ENCODE measurements at regions not wholly inside any gene's neighbourhood (a gene's known extent, or its start where the extent isn't known, plus 50 kb on each side); places are given as distances from the start of the nearest gene placed in this dataset.
A peak's percentile ranks its signal among the peaks of the same experiment; 100 is the strongest.

GRCh38 chr5:23820765-23821471, 313.5 kb downstream of the PRDM9 start:
- H3K27me3 ChIP-seq (ENCODE audit: insufficient read depth, poor library complexity, severe bottlenecking): no peaks in the 10 kb centered on the region
- TF ChIP-seq, protein P1, sequence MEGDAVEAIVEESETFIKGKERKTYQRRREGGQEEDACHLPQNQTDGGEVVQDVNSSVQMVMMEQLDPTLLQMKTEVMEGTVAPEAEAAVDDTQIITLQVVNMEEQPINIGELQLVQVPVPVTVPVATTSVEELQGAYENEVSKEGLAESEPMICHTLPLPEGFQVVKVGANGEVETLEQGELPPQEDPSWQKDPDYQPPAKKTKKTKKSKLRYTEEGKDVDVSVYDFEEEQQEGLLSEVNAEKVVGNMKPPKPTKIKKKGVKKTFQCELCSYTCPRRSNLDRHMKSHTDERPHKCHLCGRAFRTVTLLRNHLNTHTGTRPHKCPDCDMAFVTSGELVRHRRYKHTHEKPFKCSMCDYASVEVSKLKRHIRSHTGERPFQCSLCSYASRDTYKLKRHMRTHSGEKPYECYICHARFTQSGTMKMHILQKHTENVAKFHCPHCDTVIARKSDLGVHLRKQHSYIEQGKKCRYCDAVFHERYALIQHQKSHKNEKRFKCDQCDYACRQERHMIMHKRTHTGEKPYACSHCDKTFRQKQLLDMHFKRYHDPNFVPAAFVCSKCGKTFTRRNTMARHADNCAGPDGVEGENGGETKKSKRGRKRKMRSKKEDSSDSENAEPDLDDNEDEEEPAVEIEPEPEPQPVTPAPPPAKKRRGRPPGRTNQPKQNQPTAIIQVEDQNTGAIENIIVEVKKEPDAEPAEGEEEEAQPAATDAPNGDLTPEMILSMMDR (IDR thresholded peaks at IDR 0.05; ENCODE audit: insufficient read depth, low read length): peak; percentile 1
- TF ChIP-seq POLR2AphosphoS5 (IDR thresholded peaks at IDR 0.05; ENCODE audit: low read depth): no peak
- no peak for DNase-seq (ENCODE audit: low read depth in 1 of 2, low spot score in 1 of 2)
- H3K27ac ChIP-seq (replicated peaks): no peak overlapping the region
- H3K4me3 ChIP-seq (replicated peaks; ENCODE audit: insufficient read depth, low read length): no peak overlapping the region

- DNase-seq (ENCODE audit: low read depth in 1 of 2, low spot score in 1 of 2): no peak
- no peak for TF ChIP-seq SPI1 (IDR thresholded peaks at IDR 0.05; ENCODE audit: borderline replicate concordance, low read depth)
- no peak for TF ChIP-seq REST (IDR thresholded peaks at IDR 0.05; ENCODE audit: insufficient replicate concordance, low read depth)
- Histone ChIP-seq H3K27ac (replicated peaks) (no peak overlapping the region), H3K27me3 (ENCODE audit: insufficient read depth, poor library complexity, severe bottlenecking) (no peaks in the 10 kb centered on the region), H3K4me3 (replicated peaks; ENCODE audit: insufficient read depth, low read length) (no peak overlapping the region)
Observed at GRCh38 chr5:23823521-23823920, 316.1 kb downstream of the PRDM9 start.

GRCh38 chr5:23825196-23825595, 317.8 kb downstream of the PRDM9 start:
- no peak overlapping the region for H3K4me3 ChIP-seq (replicated peaks; ENCODE audit: insufficient read depth, low read length)
- no peak for DNase-seq (ENCODE audit: low read depth in 1 of 2, low spot score in 1 of 2)
- no peak overlapping the region for H3K27ac ChIP-seq (replicated peaks)
- TF ChIP-seq SPI1 (IDR thresholded peaks at IDR 0.05; ENCODE audit: borderline replicate concordance, low read depth) (no peak), GABPA (IDR thresholded peaks at IDR 0.05; ENCODE audit: low read depth) (no peak)
- TF ChIP-seq, protein P1 (IDR thresholded peaks at IDR 0.05; ENCODE audit: insufficient read depth, low read length): no peak
- H3K27me3 ChIP-seq (ENCODE audit: insufficient read depth, poor library complexity, severe bottlenecking): no peaks in the 10 kb centered on the region

DNA sequence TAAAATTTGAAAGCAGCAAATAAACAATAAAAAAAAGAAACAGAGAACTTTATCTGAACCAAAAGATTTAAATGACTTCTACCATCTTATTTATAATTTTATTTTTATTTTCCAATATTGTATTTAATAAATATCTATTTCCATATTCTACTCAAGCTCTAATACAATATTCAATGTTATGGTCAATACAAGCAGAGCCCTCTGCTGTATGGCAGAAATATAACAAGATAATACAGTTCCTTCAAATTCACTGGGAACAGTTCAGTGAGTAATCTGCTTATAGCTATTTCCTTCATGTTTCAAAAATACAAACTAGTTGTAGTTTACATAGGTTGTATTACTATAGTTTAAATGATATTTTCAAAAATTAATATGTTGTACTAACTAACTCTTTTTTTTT, 332.7 kb downstream of the PRDM9 start:
- no peaks in the 10 kb centered on the region for H3K27me3 ChIP-seq (ENCODE audit: insufficient read depth, poor library complexity, severe bottlenecking)
- H3K4me3 ChIP-seq (replicated peaks; ENCODE audit: insufficient read depth, low read length): no peak overlapping the region
- H3K27ac ChIP-seq (replicated peaks): no peak overlapping the region
- DNase-seq (ENCODE audit: low read depth in 1 of 2, low spot score in 1 of 2): no peak
- no peak for TF ChIP-seq SPI1 (IDR thresholded peaks at IDR 0.05; ENCODE audit: borderline replicate concordance, low read depth)
- no peak for TF ChIP-seq GABPA (IDR thresholded peaks at IDR 0.05; ENCODE audit: low read depth)
- no peak for TF ChIP-seq REST (IDR thresholded peaks at IDR 0.05; ENCODE audit: insufficient replicate concordance, low read depth)
- TF ChIP-seq, protein P1 (IDR thresholded peaks at IDR 0.05; ENCODE audit: insufficient read depth, low read length): no peak
- TF ChIP-seq POLR2AphosphoS5 (IDR thresholded peaks at IDR 0.05; ENCODE audit: low read depth): no peak

Data from HL-60 (cell line).